Hepatocyte (in vitro differentiated cells): ENCODE measurements at regions not wholly inside any gene's neighbourhood (a gene's known extent, or its start where the extent isn't known, plus 50 kb on each side); places are given as distances from the start of the nearest gene placed in this dataset.

Source experiments
- EZH2 ChIP-seq: fragments of 200-600 bp; sonication (generic); IDR thresholded peaks from 2 replicates; pipeline ENCODE4 v1.6.1; 2016; ENCODE audit warnings: antibody characterized with exemption, mild to moderate bottlenecking, borderline replicate concordance
- EZH2phosphoT487 ChIP-seq: fragments of 200-600 bp; sonication (generic); IDR thresholded peaks from one replicate; pipeline ENCODE4 v1.6.1; 2018; ENCODE audit warnings: antibody characterized with exemption, mild to moderate bottlenecking, low read depth, moderate library complexity; ENCODE audit not compliant: unreplicated experiment, severe bottlenecking
- TF ChIP-seq, protein P1 (sequence below): fragments of 200-600 bp; sonication (generic); IDR thresholded peaks from 2 replicates; pipeline ENCODE4 v1.5.1; 2016; ENCODE audit warnings: antibody characterized with exemption, mild to moderate bottlenecking; ENCODE audit not compliant: poor library complexity

DNA sequence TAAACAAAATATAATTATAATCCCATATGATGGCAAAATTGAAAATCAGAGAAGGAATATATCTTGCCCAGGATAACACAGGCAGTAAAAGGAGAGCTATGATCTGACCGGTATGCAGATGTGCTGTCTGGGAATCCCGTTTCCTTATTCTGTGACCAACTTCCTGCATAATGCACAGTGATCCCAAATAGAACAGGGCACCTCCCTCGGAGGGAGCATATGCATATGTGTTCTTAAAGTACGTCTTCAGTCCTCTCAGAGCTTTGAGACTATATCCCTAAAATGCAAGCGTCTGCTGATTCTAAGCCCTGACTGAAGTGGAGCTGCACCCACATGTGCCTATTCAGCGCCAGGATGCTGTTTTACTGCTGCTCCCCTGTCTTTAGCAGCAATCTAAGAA, 366.1 kb upstream of the PTBP2 start:
- TF ChIP-seq, protein P1, sequence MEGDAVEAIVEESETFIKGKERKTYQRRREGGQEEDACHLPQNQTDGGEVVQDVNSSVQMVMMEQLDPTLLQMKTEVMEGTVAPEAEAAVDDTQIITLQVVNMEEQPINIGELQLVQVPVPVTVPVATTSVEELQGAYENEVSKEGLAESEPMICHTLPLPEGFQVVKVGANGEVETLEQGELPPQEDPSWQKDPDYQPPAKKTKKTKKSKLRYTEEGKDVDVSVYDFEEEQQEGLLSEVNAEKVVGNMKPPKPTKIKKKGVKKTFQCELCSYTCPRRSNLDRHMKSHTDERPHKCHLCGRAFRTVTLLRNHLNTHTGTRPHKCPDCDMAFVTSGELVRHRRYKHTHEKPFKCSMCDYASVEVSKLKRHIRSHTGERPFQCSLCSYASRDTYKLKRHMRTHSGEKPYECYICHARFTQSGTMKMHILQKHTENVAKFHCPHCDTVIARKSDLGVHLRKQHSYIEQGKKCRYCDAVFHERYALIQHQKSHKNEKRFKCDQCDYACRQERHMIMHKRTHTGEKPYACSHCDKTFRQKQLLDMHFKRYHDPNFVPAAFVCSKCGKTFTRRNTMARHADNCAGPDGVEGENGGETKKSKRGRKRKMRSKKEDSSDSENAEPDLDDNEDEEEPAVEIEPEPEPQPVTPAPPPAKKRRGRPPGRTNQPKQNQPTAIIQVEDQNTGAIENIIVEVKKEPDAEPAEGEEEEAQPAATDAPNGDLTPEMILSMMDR, result no peak
- TF ChIP-seq EZH2 (no peak), EZH2phosphoT487 (no peak)
